ENCODE measurements at regions not wholly inside any gene's neighbourhood (a gene's known extent, or its start where the extent isn't known, plus 50 kb on each side); places are given as distances from the start of the nearest gene placed in this dataset.

DNA sequence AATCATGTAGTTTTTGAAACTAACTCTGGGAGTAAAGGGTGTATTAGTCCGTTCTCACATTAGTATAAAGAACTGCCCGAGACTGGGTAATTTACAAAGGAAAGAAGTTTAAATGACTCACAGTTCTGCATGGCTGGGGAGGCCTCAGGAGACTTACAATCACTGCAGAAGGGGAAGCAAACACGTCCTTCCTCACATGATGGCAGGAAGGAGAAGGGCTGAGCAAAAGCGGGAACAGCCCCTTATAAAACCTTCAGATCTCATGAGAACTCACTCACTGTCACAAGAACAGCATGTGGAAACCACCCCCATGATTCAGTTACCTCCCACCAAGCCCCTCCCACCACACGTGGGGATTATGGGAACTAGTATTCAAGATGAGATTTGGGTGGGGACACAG is 256.5 kb upstream of the TNRC6C start:
- DNase-seq (ENCODE audit: extremely low spot score), result no peak
- intact Hi-C loops (cut with DNase I), result no loop called here

GRCh38 chr17:77704048-77704815 is 254.3 kb upstream of the TNRC6C start:
- H3K4me1 ChIP-seq, result no peaks in the 10 kb centered on the region
- DNase-seq (ENCODE audit: extremely low spot score), result no peak
- no peaks in the 10 kb centered on the region for H3K27me3 ChIP-seq
- H3K27ac ChIP-seq (replicated peaks in 1 of 4), result no peak overlapping the region
- TF ChIP-seq POLR2AphosphoS5 (IDR thresholded peaks at IDR 0.05) (no peak), EP300 (IDR thresholded peaks at IDR 0.05) (no peak), POLR2A (IDR thresholded peaks at IDR 0.05; ENCODE audit: low read depth) (no peak)
- TF ChIP-seq, protein P1, sequence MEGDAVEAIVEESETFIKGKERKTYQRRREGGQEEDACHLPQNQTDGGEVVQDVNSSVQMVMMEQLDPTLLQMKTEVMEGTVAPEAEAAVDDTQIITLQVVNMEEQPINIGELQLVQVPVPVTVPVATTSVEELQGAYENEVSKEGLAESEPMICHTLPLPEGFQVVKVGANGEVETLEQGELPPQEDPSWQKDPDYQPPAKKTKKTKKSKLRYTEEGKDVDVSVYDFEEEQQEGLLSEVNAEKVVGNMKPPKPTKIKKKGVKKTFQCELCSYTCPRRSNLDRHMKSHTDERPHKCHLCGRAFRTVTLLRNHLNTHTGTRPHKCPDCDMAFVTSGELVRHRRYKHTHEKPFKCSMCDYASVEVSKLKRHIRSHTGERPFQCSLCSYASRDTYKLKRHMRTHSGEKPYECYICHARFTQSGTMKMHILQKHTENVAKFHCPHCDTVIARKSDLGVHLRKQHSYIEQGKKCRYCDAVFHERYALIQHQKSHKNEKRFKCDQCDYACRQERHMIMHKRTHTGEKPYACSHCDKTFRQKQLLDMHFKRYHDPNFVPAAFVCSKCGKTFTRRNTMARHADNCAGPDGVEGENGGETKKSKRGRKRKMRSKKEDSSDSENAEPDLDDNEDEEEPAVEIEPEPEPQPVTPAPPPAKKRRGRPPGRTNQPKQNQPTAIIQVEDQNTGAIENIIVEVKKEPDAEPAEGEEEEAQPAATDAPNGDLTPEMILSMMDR (IDR thresholded peaks at IDR 0.05), result no peak
- no peaks in the 10 kb centered on the region for H3K36me3 ChIP-seq
- 93% methylated on average over 4 of the region's 4 CpGs for WGBS
- H3K9me3 ChIP-seq, result peaks cover 0 to 25% (median 19%) of the 10 kb centered on the region in 4 donors
- no peak overlapping the region for H3K4me3 ChIP-seq
- intact Hi-C loops (cut with DNase I), result no loop called here

More for the DNA sequence above, 256.5 kb upstream of the TNRC6C start:
- Histone ChIP-seq H3K36me3 (no peaks in the 10 kb centered on the region), H3K4me3 (no peak overlapping the region), H3K27ac (replicated peaks in 1 of 4) (no peak overlapping the region), H3K4me1 (peaks cover 0 to 6% (median 4%) of the 10 kb centered on the region in 4 donors), H3K27me3 (no peaks in the 10 kb centered on the region), H3K9me3 (peaks cover 0 to 23% (median 18%) of the 10 kb centered on the region in 4 donors)
- no peak for TF ChIP-seq POLR2A (IDR thresholded peaks at IDR 0.05; ENCODE audit: low read depth)
- TF ChIP-seq EP300 (IDR thresholded peaks at IDR 0.05), result no peak
- no peak for TF ChIP-seq POLR2AphosphoS5 (IDR thresholded peaks at IDR 0.05)
- TF ChIP-seq, protein P1 (IDR thresholded peaks at IDR 0.05), result no peak
- 71% methylated on average over 5 of the region's 5 CpGs for WGBS

DNA sequence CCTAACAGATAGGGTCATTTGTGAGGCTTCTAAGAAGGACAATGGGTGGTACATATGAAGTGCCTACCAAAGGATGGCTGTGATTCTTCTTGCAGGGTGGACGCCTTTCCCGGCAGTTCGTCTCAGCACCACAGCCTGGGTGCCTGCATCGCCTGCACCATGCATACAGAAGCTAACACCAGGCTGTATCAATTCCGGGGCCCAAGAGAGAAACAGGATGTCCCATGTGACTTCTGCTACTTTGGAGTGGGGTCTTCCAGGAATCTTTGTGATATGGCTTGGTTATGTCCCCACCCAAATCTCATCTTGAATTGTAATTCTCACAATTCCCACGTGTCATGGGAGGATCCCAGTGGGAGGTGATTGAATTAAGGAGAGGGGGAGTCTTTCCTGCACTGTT is 251.6 kb upstream of the TNRC6C start:
- no peaks in the 10 kb centered on the region for H3K36me3 ChIP-seq
- no peak overlapping the region for H3K4me3 ChIP-seq
- H3K9me3 ChIP-seq, result peaks cover 0 to 25% (median 19%) of the 10 kb centered on the region in 4 donors
- H3K4me1 ChIP-seq, result no peaks in the 10 kb centered on the region
- 67% methylated on average over 5 of the region's 6 CpGs for WGBS
- no peak overlapping the region for H3K27ac ChIP-seq (replicated peaks in 1 of 4)
- no peaks in the 10 kb centered on the region for H3K27me3 ChIP-seq
- DNase-seq (ENCODE audit: extremely low spot score), result peak; percentile 45
- TF ChIP-seq, protein P1 (IDR thresholded peaks at IDR 0.05), result no peak
- TF ChIP-seq POLR2AphosphoS5 (IDR thresholded peaks at IDR 0.05), result no peak
- no peak for TF ChIP-seq EP300 (IDR thresholded peaks at IDR 0.05)
- no peak for TF ChIP-seq POLR2A (IDR thresholded peaks at IDR 0.05; ENCODE audit: low read depth)
- intact Hi-C loops (cut with DNase I), result no loop called here

DNA sequence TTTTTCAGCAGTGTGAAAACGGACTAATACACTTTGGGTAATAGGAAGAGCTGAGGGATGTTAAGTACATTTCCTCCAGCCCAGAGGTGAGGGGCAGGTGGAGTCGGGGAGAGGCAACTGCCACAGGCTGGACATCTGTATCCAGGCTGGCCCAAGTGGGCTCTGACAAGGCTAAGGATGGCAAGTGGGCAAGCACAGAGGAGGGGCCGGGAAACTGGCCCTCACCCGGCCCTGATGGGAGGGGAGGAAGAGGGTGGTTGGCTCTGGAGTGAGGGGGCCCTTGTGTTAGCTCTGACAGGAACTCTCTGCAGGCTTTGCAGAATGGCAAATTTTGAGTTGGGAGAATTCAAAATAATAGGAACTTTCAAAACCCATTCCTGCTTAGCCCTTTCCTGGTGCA is 251.0 kb upstream of the TNRC6C start:
- TF ChIP-seq POLR2AphosphoS5 (IDR thresholded peaks at IDR 0.05), result no peak
- TF ChIP-seq EP300 (IDR thresholded peaks at IDR 0.05), result no peak
- TF ChIP-seq, protein P1 (IDR thresholded peaks at IDR 0.05), result no peak
- no peak for TF ChIP-seq POLR2A (IDR thresholded peaks at IDR 0.05; ENCODE audit: low read depth)
- H3K27me3 ChIP-seq, result no peaks in the 10 kb centered on the region
- peak; percentile 60 for DNase-seq (ENCODE audit: extremely low spot score)
- no peak overlapping the region for H3K27ac ChIP-seq (replicated peaks in 1 of 4)
- intact Hi-C loops (cut with DNase I), result no loop called here
- no peaks in the 10 kb centered on the region for H3K4me1 ChIP-seq
- no peak overlapping the region for H3K4me3 ChIP-seq
- 85% methylated on average over 4 of the region's 4 CpGs for WGBS
- peaks cover 0 to 25% (median 19%) of the 10 kb centered on the region in 4 donors for H3K9me3 ChIP-seq
- no peaks in the 10 kb centered on the region for H3K36me3 ChIP-seq
